ENCODE measurements at regions not wholly inside any gene's neighbourhood (a gene's known extent, or its start where the extent isn't known, plus 50 kb on each side); places are given as distances from the start of the nearest gene placed in this dataset.
"Not testable (repeated sequence)": the region's sequence is repeated elsewhere in the genome, so short reads cannot be mapped to it uniquely, and the experiment has no call there.

- no peak overlapping the region for H3K9ac ChIP-seq (ENCODE audit: low read length)
- H3K27ac ChIP-seq (ENCODE audit: low read length) = no peak overlapping the region
- H3K27me3 ChIP-seq (ENCODE audit: control insufficient read depth, insufficient read depth, low read length) = no peaks in the 10 kb centered on the region
- no peak overlapping the region for H3K4me3 ChIP-seq (ENCODE audit: low read length)
- no peaks in the 10 kb centered on the region for H3K4me1 ChIP-seq (ENCODE audit: control insufficient read depth, low read depth, low read length)
- no peaks in the 10 kb centered on the region for H3K36me3 ChIP-seq (ENCODE audit: control insufficient read depth, low read depth, low read length)
- H3K9me3 ChIP-seq (ENCODE audit: control insufficient read depth, low read depth, low read length) = no peaks in the 10 kb centered on the region
Observed at GRCh38 chr13:62489731-62490130, 1074.1 kb upstream of the PCDH20 start.

DNA sequence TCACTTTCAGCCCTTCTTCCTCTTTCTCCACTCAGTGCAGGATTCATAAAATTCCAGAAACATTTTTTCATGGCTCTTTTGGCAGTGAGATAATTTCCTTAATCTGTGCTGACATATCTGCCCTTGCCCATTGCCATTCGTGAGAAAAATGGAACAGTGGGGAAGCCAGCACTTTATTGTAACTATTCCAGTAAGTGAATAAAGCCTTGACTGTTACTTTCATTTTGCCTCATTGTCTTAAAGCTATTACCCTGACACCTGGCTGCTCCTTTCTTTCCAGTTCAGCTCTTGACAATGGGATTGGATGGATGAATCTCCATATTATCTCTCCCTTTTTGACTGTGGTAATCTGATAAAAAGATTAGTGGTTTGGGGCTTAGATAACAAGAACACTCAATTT, 1068.1 kb upstream of the PCDH20 start:
- no peaks in the 10 kb centered on the region for H3K4me1 ChIP-seq (ENCODE audit: control insufficient read depth, low read depth, low read length)
- H3K36me3 ChIP-seq (ENCODE audit: control insufficient read depth, low read depth, low read length) = no peaks in the 10 kb centered on the region
- H3K9ac ChIP-seq (ENCODE audit: low read length) = no peak overlapping the region
- no peak overlapping the region for H3K4me3 ChIP-seq (ENCODE audit: low read length)
- H3K9me3 ChIP-seq (ENCODE audit: control insufficient read depth, low read depth, low read length) = no peaks in the 10 kb centered on the region
- no peaks in the 10 kb centered on the region for H3K27me3 ChIP-seq (ENCODE audit: control insufficient read depth, insufficient read depth, low read length)
- H3K27ac ChIP-seq (ENCODE audit: low read length) = no peak overlapping the region

DNA sequence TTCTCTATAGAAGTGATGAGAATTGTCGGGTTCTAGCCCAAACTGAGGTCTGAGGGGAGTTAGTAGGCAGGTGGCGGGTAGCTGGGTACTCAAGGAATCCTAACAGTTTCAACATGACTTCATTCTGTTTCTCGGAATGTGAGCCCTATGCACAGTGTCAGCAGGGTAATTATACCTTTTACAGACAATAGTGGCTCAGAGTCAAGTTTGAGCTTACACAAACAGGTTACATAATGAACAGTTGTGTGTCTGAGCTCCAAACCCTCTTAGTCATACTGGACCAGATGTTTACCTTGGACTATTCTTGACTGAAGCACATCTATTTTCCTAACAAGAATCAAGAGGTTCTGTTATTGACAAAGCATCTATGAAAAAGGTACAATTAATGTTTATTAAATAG, 1066.7 kb upstream of the PCDH20 start:
- H3K27ac ChIP-seq (ENCODE audit: low read length) = no peak overlapping the region
- H3K4me1 ChIP-seq (ENCODE audit: control insufficient read depth, low read depth, low read length) = no peaks in the 10 kb centered on the region
- no peaks in the 10 kb centered on the region for H3K27me3 ChIP-seq (ENCODE audit: control insufficient read depth, insufficient read depth, low read length)
- H3K9ac ChIP-seq (ENCODE audit: low read length) = no peak overlapping the region
- no peak overlapping the region for H3K4me3 ChIP-seq (ENCODE audit: low read length)
- no peaks in the 10 kb centered on the region for H3K9me3 ChIP-seq (ENCODE audit: control insufficient read depth, low read depth, low read length)
- H3K36me3 ChIP-seq (ENCODE audit: control insufficient read depth, low read depth, low read length) = no peaks in the 10 kb centered on the region

- Histone ChIP-seq H3K4me1 (ENCODE audit: control insufficient read depth, low read depth, low read length) (peaks cover 12% of the 10 kb centered on the region), H3K27me3 (ENCODE audit: control insufficient read depth, insufficient read depth, low read length) (no peaks in the 10 kb centered on the region), H3K9me3 (ENCODE audit: control insufficient read depth, low read depth, low read length) (no peaks in the 10 kb centered on the region), H3K9ac (ENCODE audit: low read length) (no peak overlapping the region), H3K4me3 (ENCODE audit: low read length) (no peak overlapping the region), H3K36me3 (ENCODE audit: control insufficient read depth, low read depth, low read length) (no peaks in the 10 kb centered on the region), H3K27ac (ENCODE audit: low read length) (no peak overlapping the region)
Observed at GRCh38 chr13:62473944-62474237, 1058.2 kb upstream of the PCDH20 start.

- H3K4me3 ChIP-seq (ENCODE audit: low read length) = no peak overlapping the region
- peaks cover 12% of the 10 kb centered on the region for H3K4me1 ChIP-seq (ENCODE audit: control insufficient read depth, low read depth, low read length)
- H3K9me3 ChIP-seq (ENCODE audit: control insufficient read depth, low read depth, low read length) = no peaks in the 10 kb centered on the region
Observed at GRCh38 chr13:62473190-62473943, 1057.7 kb upstream of the PCDH20 start.

DNA sequence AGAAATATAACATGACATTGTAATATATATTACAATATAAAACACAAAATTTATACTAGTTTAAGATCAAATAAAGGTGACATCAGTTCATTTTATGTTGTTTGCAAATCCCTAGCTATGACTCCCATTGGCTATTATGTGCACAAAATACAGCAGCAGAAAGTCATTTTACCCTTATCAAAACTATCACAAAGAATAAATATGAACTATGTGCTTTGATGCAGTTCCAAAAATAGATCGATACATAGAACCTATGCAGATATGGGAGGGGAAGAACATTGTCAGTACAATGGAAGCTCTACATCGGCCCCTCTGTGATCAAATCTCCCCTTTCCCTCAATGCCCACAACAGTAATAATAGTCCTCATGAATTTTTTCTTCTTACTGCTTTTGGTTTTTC, 1038.1 kb upstream of the PCDH20 start:
- Histone ChIP-seq H3K9ac (ENCODE audit: low read length) (no peak overlapping the region), H3K9me3 (ENCODE audit: control insufficient read depth, low read depth, low read length) (no peaks in the 10 kb centered on the region), H3K4me3 (ENCODE audit: low read length) (no peak overlapping the region), H3K36me3 (ENCODE audit: control insufficient read depth, low read depth, low read length) (no peaks in the 10 kb centered on the region), H3K27me3 (ENCODE audit: control insufficient read depth, insufficient read depth, low read length) (no peaks in the 10 kb centered on the region), H3K4me1 (ENCODE audit: control insufficient read depth, low read depth, low read length) (no peaks in the 10 kb centered on the region), H3K27ac (ENCODE audit: low read length) (no peak overlapping the region)

More at GRCh38 chr13:62473190-62473943, 1057.7 kb upstream of the PCDH20 start:
- Histone ChIP-seq H3K9ac (ENCODE audit: low read length) (no peak overlapping the region), H3K36me3 (ENCODE audit: control insufficient read depth, low read depth, low read length) (no peaks in the 10 kb centered on the region), H3K27ac (ENCODE audit: low read length) (no peak overlapping the region), H3K27me3 (ENCODE audit: control insufficient read depth, insufficient read depth, low read length) (no peaks in the 10 kb centered on the region)

DNA sequence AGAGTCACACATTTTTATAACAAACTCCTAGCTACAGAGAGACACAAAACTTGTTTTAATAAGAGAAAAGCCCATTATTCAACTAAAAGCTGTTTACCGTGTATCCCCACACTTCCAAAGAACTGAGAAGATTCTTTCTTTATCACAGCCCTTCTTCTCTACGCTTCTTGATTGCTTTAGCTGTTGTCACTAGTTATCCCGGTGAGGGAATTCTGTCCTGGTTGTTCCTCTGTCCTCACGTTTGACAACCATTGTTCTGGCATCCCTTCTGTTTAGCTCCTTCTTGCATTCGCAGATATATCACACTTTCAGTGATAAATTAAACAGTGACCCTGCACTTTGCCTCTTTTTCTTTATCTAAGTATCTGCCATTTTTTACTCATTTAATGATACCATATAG, 1035.1 kb upstream of the PCDH20 start:
- no peaks in the 10 kb centered on the region for H3K4me1 ChIP-seq (ENCODE audit: control insufficient read depth, low read depth, low read length)
- no peak overlapping the region for H3K9ac ChIP-seq (ENCODE audit: low read length)
- no peak overlapping the region for H3K27ac ChIP-seq (ENCODE audit: low read length)
- no peak overlapping the region for H3K4me3 ChIP-seq (ENCODE audit: low read length)
- no peaks in the 10 kb centered on the region for H3K9me3 ChIP-seq (ENCODE audit: control insufficient read depth, low read depth, low read length)
- H3K27me3 ChIP-seq (ENCODE audit: control insufficient read depth, insufficient read depth, low read length) = no peaks in the 10 kb centered on the region
- H3K36me3 ChIP-seq (ENCODE audit: control insufficient read depth, low read depth, low read length) = no peaks in the 10 kb centered on the region

DNA sequence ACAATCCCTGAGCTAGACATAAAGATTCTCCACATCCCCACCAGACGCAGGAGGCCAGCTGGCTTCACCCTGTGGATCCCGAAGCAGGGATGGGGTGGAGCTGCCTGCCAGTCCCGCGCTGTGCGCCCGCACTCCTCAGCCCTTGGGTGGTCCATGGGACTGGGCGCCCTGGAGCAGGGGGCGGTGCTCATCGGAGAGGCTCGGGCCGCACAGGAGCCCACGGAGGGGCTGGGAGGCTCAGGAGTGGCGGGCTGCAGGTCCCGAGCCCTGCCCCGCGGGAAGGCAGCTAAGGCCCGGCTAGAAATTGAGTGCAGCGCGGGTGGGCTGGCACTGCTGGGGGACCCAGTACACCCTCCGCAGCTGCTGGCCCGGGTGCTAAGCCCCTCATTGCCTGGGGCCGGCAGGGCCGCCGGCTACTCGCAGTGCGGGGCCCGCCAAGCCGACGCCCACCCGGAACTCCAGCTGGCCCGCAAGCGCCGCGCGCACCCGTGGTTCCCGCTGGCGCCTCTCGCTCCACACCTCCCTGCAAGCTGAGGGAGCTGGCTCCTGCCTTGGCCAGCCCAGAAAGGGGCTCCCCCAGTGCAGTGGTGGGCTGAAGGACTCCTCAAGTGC, 1032.2 kb upstream of the PCDH20 start:
- not testable (repeated sequence) for H3K36me3 ChIP-seq (ENCODE audit: control insufficient read depth, low read depth, low read length); H3K9ac ChIP-seq (ENCODE audit: low read length); H3K27me3 ChIP-seq (ENCODE audit: control insufficient read depth, insufficient read depth, low read length); H3K4me3 ChIP-seq (ENCODE audit: low read length); H3K4me1 ChIP-seq (ENCODE audit: control insufficient read depth, low read depth, low read length); H3K27ac ChIP-seq (ENCODE audit: low read length); H3K9me3 ChIP-seq (ENCODE audit: control insufficient read depth, low read depth, low read length)

DNA sequence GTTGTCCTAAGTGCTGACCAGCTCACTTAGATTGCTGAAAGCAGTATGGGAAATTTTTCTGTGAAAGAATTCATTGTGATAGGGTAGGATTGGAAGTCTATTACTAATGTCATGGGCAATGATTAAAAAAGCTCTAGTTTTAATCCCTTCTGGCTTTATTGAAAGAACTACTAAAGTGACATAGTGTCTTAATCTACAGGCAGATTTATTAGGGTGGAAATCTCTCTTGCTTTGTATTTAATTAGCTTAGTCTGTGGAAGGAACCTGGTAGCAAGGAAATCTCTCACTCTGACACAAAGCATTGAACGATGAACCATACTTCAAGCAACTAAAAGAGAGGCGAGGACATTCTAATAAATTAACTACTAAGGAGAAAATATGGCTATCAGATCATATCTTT, 1029.2 kb upstream of the PCDH20 start:
- Histone ChIP-seq H3K36me3 (ENCODE audit: control insufficient read depth, low read depth, low read length) (no peaks in the 10 kb centered on the region), H3K4me1 (ENCODE audit: control insufficient read depth, low read depth, low read length) (no peaks in the 10 kb centered on the region), H3K9ac (ENCODE audit: low read length) (no peak overlapping the region), H3K4me3 (ENCODE audit: low read length) (no peak overlapping the region), H3K27me3 (ENCODE audit: control insufficient read depth, insufficient read depth, low read length) (no peaks in the 10 kb centered on the region), H3K27ac (ENCODE audit: low read length) (no peak overlapping the region), H3K9me3 (ENCODE audit: control insufficient read depth, low read depth, low read length) (no peaks in the 10 kb centered on the region)

DNA sequence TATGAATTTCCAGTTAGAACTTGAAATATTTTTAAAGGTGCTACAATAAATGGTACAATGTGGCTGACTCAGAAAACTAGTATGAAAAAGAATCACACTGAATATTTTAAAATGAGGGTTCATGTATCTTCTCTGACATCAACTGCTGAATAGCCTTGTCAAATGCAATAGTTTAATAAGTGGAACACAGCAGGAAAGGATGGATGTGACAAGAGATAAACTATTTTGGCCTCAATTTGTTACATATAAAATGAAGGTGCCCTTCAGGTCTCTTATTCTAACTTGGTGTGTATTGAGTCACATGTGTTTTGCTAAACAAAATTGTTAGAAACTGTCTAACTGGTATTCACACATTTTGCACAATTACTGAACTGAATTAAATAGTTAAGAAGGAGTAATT, 1018.4 kb upstream of the PCDH20 start:
- H3K4me1 ChIP-seq (ENCODE audit: control insufficient read depth, low read depth, low read length) = peaks cover 2% of the 10 kb centered on the region
- no peak overlapping the region for H3K27ac ChIP-seq (ENCODE audit: low read length)
- H3K9me3 ChIP-seq (ENCODE audit: control insufficient read depth, low read depth, low read length) = no peaks in the 10 kb centered on the region
- no peak overlapping the region for H3K9ac ChIP-seq (ENCODE audit: low read length)
- H3K27me3 ChIP-seq (ENCODE audit: control insufficient read depth, insufficient read depth, low read length) = no peaks in the 10 kb centered on the region
- H3K36me3 ChIP-seq (ENCODE audit: control insufficient read depth, low read depth, low read length) = no peaks in the 10 kb centered on the region
- no peak overlapping the region for H3K4me3 ChIP-seq (ENCODE audit: low read length)

DNA sequence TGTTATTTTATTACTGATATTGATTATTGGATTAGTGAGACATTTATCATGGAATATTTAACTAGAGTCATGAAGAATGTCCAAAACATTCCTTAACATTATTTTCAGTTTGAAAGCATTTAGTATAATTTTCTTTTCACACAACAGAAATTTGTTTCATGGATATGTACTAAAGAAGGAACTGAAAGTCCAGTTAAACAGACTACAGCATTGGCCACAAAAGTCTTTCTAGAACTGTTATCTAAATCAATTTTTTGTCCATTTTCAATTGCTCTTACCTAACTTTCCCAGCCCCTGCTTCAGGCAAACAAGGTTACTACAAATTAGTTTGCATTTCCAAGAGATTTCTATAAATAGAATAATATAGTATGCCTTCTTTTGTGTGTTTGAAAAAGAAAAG, 1018.0 kb upstream of the PCDH20 start:
- H3K4me3 ChIP-seq (ENCODE audit: low read length) = no peak overlapping the region
- H3K36me3 ChIP-seq (ENCODE audit: control insufficient read depth, low read depth, low read length) = no peaks in the 10 kb centered on the region
- no peak overlapping the region for H3K27ac ChIP-seq (ENCODE audit: low read length)
- no peak overlapping the region for H3K9ac ChIP-seq (ENCODE audit: low read length)
- no peaks in the 10 kb centered on the region for H3K27me3 ChIP-seq (ENCODE audit: control insufficient read depth, insufficient read depth, low read length)
- H3K9me3 ChIP-seq (ENCODE audit: control insufficient read depth, low read depth, low read length) = no peaks in the 10 kb centered on the region
- H3K4me1 ChIP-seq (ENCODE audit: control insufficient read depth, low read depth, low read length) = peaks cover 2% of the 10 kb centered on the region

GRCh38 chr13:62432906-62433305, 1017.3 kb upstream of the PCDH20 start:
- no peaks in the 10 kb centered on the region for H3K36me3 ChIP-seq (ENCODE audit: control insufficient read depth, low read depth, low read length)
- H3K27ac ChIP-seq (ENCODE audit: low read length) = no peak overlapping the region
- H3K4me3 ChIP-seq (ENCODE audit: low read length) = no peak overlapping the region
- H3K4me1 ChIP-seq (ENCODE audit: control insufficient read depth, low read depth, low read length) = peaks cover 2% of the 10 kb centered on the region
- H3K9me3 ChIP-seq (ENCODE audit: control insufficient read depth, low read depth, low read length) = no peaks in the 10 kb centered on the region
- H3K9ac ChIP-seq (ENCODE audit: low read length) = no peak overlapping the region
- H3K27me3 ChIP-seq (ENCODE audit: control insufficient read depth, insufficient read depth, low read length) = no peaks in the 10 kb centered on the region
